ENCODE measurements at regions not wholly inside any gene's neighbourhood (a gene's known extent, or its start where the extent isn't known, plus 50 kb on each side); places are given as distances from the start of the nearest gene placed in this dataset.

DNA sequence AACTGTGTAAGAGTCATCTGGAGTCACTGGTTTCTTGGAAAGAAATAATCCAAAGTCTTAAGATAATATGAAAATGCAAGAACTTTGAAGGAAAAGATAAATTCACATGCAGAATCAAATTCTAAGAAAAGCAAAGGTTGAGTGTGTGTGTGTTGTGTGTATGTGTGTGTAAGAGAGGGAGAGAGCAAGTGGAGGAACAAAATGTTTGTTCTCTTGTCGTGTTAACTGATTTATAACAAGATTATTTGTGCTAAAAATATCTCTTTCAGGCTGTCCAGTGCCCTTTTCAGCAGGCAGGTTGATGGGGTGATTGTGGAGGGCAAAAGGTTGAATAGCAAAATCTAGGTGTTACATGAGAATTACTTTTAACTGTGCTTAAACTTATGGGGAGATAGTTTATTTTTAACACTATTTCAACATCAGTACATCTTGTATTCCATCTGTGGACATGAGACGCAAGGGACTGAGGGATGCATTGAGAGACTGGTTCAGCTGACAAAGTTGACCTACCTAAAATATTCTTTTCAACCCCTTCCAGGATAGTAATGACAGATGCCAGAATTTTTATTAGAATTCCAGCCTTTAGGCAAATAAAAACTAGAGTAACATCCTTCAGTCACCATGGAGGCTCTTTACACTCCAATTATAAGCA lies 342.4 kb upstream of the CD180 start:
- no peak for DNase-seq
- CTCF ChIA-PET: no interaction called here
- BruUV-seq (replicated peaks): no TSS peak
- H3K4me3 Mint-ChIP-seq (ENCODE audit: low read depth, unreplicated experiment): no peak overlapping the region
- H3K27me3 Mint-ChIP-seq (ENCODE audit: unreplicated experiment): no peaks in the 10 kb centered on the region
- no peaks in the 10 kb centered on the region for H3K36me3 Mint-ChIP-seq (ENCODE audit: insufficient read depth, unreplicated experiment)
- no peaks in the 10 kb centered on the region for H3K4me1 Mint-ChIP-seq (ENCODE audit: low read depth, unreplicated experiment)
- TF ChIP-seq, protein P1, sequence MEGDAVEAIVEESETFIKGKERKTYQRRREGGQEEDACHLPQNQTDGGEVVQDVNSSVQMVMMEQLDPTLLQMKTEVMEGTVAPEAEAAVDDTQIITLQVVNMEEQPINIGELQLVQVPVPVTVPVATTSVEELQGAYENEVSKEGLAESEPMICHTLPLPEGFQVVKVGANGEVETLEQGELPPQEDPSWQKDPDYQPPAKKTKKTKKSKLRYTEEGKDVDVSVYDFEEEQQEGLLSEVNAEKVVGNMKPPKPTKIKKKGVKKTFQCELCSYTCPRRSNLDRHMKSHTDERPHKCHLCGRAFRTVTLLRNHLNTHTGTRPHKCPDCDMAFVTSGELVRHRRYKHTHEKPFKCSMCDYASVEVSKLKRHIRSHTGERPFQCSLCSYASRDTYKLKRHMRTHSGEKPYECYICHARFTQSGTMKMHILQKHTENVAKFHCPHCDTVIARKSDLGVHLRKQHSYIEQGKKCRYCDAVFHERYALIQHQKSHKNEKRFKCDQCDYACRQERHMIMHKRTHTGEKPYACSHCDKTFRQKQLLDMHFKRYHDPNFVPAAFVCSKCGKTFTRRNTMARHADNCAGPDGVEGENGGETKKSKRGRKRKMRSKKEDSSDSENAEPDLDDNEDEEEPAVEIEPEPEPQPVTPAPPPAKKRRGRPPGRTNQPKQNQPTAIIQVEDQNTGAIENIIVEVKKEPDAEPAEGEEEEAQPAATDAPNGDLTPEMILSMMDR (IDR thresholded peaks at IDR 0.05; ENCODE audit: unreplicated experiment): no peak
- H3K27ac Mint-ChIP-seq (ENCODE audit: unreplicated experiment): no peak overlapping the region
- intact Hi-C loops (cut with micrococcal nuclease; ENCODE audit: unreplicated experiment): no loop called here
- H3K9me3 Mint-ChIP-seq (ENCODE audit: low read depth, unreplicated experiment): no peaks in the 10 kb centered on the region

DNA sequence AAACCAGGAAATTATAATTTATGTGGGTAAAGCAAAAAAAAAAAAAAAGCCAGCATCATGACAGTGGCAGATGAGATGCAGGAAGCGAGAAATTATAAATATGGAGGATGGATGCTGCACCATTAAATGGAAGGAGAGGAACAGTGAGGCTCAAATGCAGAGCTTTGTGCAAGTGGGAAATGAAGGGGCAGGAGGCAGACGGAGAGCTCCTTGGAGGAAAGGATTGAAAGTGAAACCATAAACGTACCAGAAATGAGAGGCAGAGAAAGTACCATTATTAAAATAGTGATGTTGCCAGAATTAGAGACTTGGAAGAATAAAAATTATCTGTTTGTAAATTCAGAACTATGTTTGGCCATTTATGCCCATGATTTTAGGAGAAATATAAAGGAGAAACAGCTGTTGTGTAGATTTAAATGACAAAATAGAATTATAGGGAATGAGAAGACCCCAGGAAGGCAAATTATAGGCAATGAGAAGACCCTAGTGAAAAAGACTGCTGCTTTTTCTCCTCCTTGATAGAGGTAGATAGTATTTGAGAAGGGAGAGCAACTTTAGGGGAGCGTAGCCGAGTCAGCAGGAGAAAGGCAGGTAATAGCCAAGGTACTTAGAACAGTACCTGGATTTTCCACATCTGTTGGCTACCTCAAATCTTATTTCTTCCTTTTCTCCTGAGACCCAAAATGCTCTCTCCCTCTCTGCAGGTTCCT lies 341.0 kb upstream of the CD180 start:
- DNase-seq: no peak
- no peaks in the 10 kb centered on the region for H3K36me3 Mint-ChIP-seq (ENCODE audit: insufficient read depth, unreplicated experiment)
- peaks cover 8% of the 10 kb centered on the region for H3K4me1 Mint-ChIP-seq (ENCODE audit: low read depth, unreplicated experiment)
- TF ChIP-seq, protein P1 (IDR thresholded peaks at IDR 0.05; ENCODE audit: unreplicated experiment): no peak
- H3K27me3 Mint-ChIP-seq (ENCODE audit: unreplicated experiment): no peaks in the 10 kb centered on the region
- no TSS peak for BruUV-seq (replicated peaks)
- no peak overlapping the region for H3K4me3 Mint-ChIP-seq (ENCODE audit: low read depth, unreplicated experiment)
- CTCF ChIA-PET: interaction anchor here (1.0 kb wide), 1 partner anchor 9 kb away, joined by 4 read pairs; no protein-coding TSS in a partner anchor
- no peaks in the 10 kb centered on the region for H3K9me3 Mint-ChIP-seq (ENCODE audit: low read depth, unreplicated experiment)
- intact Hi-C loops (cut with micrococcal nuclease; ENCODE audit: unreplicated experiment): no loop called here
- no peak overlapping the region for H3K27ac Mint-ChIP-seq (ENCODE audit: unreplicated experiment)

DNA sequence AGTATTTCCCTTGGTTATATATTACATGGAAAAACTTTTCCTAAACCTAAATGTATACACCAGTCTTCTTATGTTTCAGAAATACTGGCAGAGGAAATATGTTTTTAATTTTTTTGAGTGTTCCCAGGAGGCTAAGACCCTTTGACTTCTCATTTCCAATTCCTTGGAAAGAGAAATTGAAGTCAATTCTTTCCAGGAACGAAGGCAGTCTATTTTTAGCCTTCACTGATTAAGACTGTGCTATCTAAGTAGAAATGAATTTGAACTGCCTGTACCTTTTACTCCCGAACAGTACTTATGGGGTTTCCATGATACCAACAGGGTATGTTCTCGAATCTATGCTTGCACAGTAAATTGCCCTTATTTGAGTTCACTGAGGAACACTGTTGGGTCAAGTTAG lies 340.3 kb upstream of the CD180 start:
- no peaks in the 10 kb centered on the region for H3K27me3 Mint-ChIP-seq (ENCODE audit: unreplicated experiment)
- CTCF ChIA-PET: interaction anchor here (0.6 to 1.0 kb wide), 2 partner anchors 10 to 200 kb away, joined by 3 to 4 read pairs; no protein-coding TSS in a partner anchor
- no peaks in the 10 kb centered on the region for H3K9me3 Mint-ChIP-seq (ENCODE audit: low read depth, unreplicated experiment)
- no peak for DNase-seq
- H3K36me3 Mint-ChIP-seq (ENCODE audit: insufficient read depth, unreplicated experiment): no peaks in the 10 kb centered on the region
- TF ChIP-seq, protein P1 (IDR thresholded peaks at IDR 0.05; ENCODE audit: unreplicated experiment): no peak
- peaks cover 14% of the 10 kb centered on the region for H3K4me1 Mint-ChIP-seq (ENCODE audit: low read depth, unreplicated experiment)
- intact Hi-C loops (cut with micrococcal nuclease; ENCODE audit: unreplicated experiment): no loop called here
- H3K4me3 Mint-ChIP-seq (ENCODE audit: low read depth, unreplicated experiment): no peak overlapping the region
- H3K27ac Mint-ChIP-seq (ENCODE audit: unreplicated experiment): no peak overlapping the region
- no TSS peak for BruUV-seq (replicated peaks)

DNA sequence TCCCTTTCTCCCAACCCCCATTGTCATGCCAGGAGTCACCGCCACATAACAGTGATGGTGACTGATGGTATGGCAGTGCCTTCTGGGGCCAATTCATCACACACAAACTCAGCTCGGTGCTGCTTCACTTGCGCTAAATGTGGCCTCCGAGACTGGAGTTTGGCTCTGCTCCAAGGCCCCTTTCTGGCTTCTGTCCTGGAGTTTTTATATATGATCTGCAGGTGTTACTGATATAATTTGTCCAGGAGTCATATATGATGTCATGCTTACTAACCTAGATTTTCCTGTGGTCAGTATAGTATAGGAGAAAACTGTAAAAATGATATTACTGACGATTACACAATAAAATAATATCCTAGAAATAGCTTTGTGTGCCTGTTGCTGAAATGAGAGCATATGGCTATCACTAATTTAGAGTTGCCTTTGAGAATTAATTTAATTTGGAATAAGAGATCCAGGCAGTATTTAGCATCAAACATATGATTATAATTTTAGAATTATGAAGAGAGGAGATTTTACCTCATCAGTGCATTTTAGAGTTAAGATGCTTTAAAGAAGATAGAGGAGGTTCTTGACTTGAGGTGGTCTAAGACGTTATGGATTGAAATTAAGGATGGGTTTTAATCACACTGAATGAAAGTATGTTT lies 334.1 kb upstream of the CD180 start:
- H3K36me3 Mint-ChIP-seq (ENCODE audit: insufficient read depth, unreplicated experiment): no peaks in the 10 kb centered on the region
- TF ChIP-seq, protein P1 (IDR thresholded peaks at IDR 0.05; ENCODE audit: unreplicated experiment): no peak
- no peak for DNase-seq
- intact Hi-C loops (cut with micrococcal nuclease; ENCODE audit: unreplicated experiment): no loop called here
- no peak overlapping the region for H3K27ac Mint-ChIP-seq (ENCODE audit: unreplicated experiment)
- no peaks in the 10 kb centered on the region for H3K27me3 Mint-ChIP-seq (ENCODE audit: unreplicated experiment)
- H3K4me1 Mint-ChIP-seq (ENCODE audit: low read depth, unreplicated experiment): peaks cover 14% of the 10 kb centered on the region
- H3K9me3 Mint-ChIP-seq (ENCODE audit: low read depth, unreplicated experiment): no peaks in the 10 kb centered on the region
- CTCF ChIA-PET: interaction anchor here (0.5 kb wide), 1 partner anchor 14 kb away, joined by 4 read pairs; no protein-coding TSS in a partner anchor
- BruUV-seq (replicated peaks): no TSS peak
- no peak overlapping the region for H3K4me3 Mint-ChIP-seq (ENCODE audit: low read depth, unreplicated experiment)
